IPS DF 6.9 (cell line): ENCODE measurements at regions not wholly inside any gene's neighbourhood (a gene's known extent, or its start where the extent isn't known, plus 50 kb on each side); places are given as distances from the start of the nearest gene placed in this dataset.

Source experiments
- DNase-seq: peaks from one replicate; pipeline ENCODE4 v3.0.0-alpha.2; 2013; ENCODE audit warnings: low read depth, low spot score
- H3K27ac ChIP-seq: one replicate; pipeline ENCODE4 v1.5.1; 2013; ENCODE audit warnings: low read length, control low read depth
- H3K27me3 ChIP-seq: 2 replicates; pipeline ENCODE4 v1.6.1; 2013; ENCODE audit warnings: mild to moderate bottlenecking, low read length; ENCODE audit not compliant: control insufficient read depth, insufficient read depth
- H3K36me3 ChIP-seq: 2 replicates; pipeline ENCODE4 v1.6.1; 2013; ENCODE audit warnings: low read length; ENCODE audit not compliant: control insufficient read depth, insufficient read depth
- H3K4me1 ChIP-seq: 2 replicates; pipeline ENCODE4 v1.6.1; 2013; ENCODE audit warnings: low read length; ENCODE audit not compliant: control insufficient read depth, insufficient read depth
- H3K4me3 ChIP-seq: 2 replicates; pipeline ENCODE4 v1.5.1; 2013; ENCODE audit warnings: mild to moderate bottlenecking, low read length
- H3K9me3 ChIP-seq: 2 replicates; pipeline ENCODE4 v1.6.1; 2013; ENCODE audit warnings: low read length, inconsistent platforms; ENCODE audit not compliant: control insufficient read depth, insufficient read depth
- WGBS: extraction: QIAGEN DNeasy Blood & Tissue Kit; methylation state at CpG from one replicate; pipeline ENCODE4 v1.1.7; 2013; ENCODE audit warnings: mixed read lengths, missing lambda C conversion rate; ENCODE audit not compliant: insufficient read length, insufficient coverage; 5-methylcytosine and 5-hydroxymethylcytosine counted together

- Histone ChIP-seq H3K4me1 (no peaks in the 10 kb centered on the region), H3K27me3 (no peaks in the 10 kb centered on the region), H3K36me3 (no peaks in the 10 kb centered on the region), H3K9me3 (no peaks in the 10 kb centered on the region), H3K4me3 (no peak overlapping the region), H3K27ac (no peak overlapping the region)
- no CpG with 5 or more reads among the region's 2 CpGs for WGBS
- no peak for DNase-seq
Measured at GRCh38 chr13:44158098-44158521, 215.5 kb upstream of the SERP2 start.

GRCh38 chr13:44158881-44159632 lies 214.6 kb upstream of the SERP2 start:
- Histone ChIP-seq H3K4me3 (no peak overlapping the region), H3K36me3 (no peaks in the 10 kb centered on the region), H3K27me3 (no peaks in the 10 kb centered on the region), H3K27ac (no peak overlapping the region), H3K4me1 (no peaks in the 10 kb centered on the region), H3K9me3 (no peaks in the 10 kb centered on the region)
- DNase-seq: no peak
- no CpG with 5 or more reads among the region's 15 CpGs for WGBS

DNA sequence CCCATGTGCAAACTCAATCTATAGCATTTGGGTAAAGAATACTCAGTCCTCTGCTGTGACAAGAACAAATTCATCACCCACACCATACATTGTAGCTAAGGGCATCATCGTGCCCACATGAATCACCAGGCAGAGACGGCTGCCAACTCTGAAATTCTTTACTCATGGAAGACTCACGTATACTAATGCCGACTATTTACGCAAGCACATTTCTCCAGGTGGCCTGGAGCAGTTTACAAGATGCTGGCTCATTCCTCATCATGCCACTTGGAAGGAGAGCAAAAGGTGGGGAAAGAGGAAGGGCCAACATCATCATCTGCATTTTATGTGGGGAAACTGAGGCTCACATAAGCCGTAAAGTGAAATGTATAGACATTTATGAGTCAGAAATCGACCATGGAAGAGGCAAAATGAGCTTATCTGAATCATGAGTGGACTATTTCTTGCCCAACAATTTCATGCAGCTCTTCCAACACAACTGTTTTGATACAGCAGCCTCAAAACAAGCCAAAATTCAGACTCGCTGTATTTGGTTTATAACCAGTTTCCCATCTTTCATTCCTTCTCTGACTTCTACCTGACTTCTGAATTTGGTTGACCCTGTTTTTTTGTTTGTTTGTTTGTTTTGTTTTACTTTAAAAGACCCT lies 213.9 kb upstream of the SERP2 start:
- no CpG with 5 or more reads among the region's 8 CpGs for WGBS
- Histone ChIP-seq H3K36me3 (no peaks in the 10 kb centered on the region), H3K9me3 (no peaks in the 10 kb centered on the region), H3K27ac (no peak overlapping the region), H3K27me3 (no peaks in the 10 kb centered on the region), H3K4me3 (no peak overlapping the region), H3K4me1 (no peaks in the 10 kb centered on the region)
- no peak for DNase-seq

DNA sequence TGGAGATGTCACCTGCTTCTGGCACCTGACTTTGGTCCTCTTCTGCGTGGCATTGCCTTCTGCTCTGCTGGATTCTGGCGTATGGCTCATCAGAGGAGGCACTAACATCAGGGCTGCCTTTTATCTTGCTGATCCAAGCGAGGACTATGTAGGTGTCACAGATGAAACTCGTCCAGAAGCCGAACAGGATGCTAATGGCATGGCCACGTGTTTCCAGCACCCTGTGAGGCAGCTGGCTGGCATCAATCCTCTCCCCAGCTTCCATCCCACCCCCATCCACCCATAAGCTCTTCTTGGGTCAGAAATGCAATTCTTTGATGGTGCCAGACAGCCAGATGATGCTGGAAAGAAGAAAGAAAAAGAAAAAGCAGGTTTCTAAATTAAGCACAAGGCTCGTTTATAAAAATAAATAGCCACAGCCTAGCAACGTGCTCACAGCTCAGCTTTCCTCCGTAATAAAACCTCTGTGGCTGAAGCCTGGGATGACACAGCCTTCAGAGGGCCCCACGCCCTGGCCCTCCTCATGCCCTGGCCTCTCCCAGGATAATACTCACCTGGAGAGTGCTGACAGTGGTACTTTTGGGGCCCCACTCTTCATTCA lies 212.9 kb upstream of the SERP2 start:
- WGBS: no CpG with 5 or more reads among the region's 10 CpGs
- Histone ChIP-seq H3K4me1 (no peaks in the 10 kb centered on the region), H3K27ac (no peak overlapping the region), H3K27me3 (no peaks in the 10 kb centered on the region), H3K4me3 (no peak overlapping the region), H3K36me3 (no peaks in the 10 kb centered on the region), H3K9me3 (no peaks in the 10 kb centered on the region)
- no peak for DNase-seq

GRCh38 chr13:44163108-44163507 lies 210.5 kb upstream of the SERP2 start:
- no peak for DNase-seq

DNA sequence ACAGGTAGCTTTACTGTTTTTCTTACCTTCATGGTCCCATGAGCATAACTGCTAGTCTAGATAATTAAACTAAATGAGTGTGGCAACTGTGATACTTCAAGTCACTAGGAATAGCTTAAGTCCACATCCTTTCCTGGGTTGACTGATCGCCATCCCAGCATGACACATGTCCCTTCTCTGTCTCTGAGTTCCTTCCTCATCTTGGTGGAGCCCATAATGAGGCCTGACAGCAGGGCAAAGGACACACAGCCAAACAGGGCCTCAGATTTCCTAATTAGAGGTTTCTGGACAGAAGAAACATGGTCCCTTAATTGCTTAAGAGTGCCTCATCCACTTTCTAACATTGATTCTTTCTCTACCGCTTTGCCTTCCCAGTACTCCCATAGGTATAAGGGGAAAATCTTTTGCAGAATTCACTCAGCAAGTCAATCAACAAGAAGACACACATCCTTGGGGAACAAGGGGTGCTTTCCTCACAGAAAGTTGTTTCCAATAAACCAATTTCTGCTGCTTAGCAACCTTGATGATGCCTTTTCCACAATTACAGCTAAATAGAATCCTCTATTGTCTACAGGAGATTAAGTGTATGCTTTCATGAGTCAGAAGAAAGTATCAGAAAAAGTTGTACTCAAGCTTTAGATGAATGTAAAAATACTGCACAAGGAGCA lies 208.3 kb upstream of the SERP2 start:
- Histone ChIP-seq H3K27ac (no peak overlapping the region), H3K27me3 (no peaks in the 10 kb centered on the region), H3K4me3 (no peak overlapping the region), H3K9me3 (no peaks in the 10 kb centered on the region), H3K4me1 (no peaks in the 10 kb centered on the region), H3K36me3 (no peaks in the 10 kb centered on the region)
- no peak for DNase-seq
- no CpG with 5 or more reads among the region's 2 CpGs for WGBS

More at GRCh38 chr13:44163108-44163507, 210.5 kb upstream of the SERP2 start:
- no peaks in the 10 kb centered on the region for H3K9me3 ChIP-seq
- no CpG with 5 or more reads among the region's 4 CpGs for WGBS
- no peaks in the 10 kb centered on the region for H3K27me3 ChIP-seq
- no peak overlapping the region for H3K27ac ChIP-seq
- no peaks in the 10 kb centered on the region for H3K4me1 ChIP-seq
- no peak overlapping the region for H3K4me3 ChIP-seq
- H3K36me3 ChIP-seq: no peaks in the 10 kb centered on the region

DNA sequence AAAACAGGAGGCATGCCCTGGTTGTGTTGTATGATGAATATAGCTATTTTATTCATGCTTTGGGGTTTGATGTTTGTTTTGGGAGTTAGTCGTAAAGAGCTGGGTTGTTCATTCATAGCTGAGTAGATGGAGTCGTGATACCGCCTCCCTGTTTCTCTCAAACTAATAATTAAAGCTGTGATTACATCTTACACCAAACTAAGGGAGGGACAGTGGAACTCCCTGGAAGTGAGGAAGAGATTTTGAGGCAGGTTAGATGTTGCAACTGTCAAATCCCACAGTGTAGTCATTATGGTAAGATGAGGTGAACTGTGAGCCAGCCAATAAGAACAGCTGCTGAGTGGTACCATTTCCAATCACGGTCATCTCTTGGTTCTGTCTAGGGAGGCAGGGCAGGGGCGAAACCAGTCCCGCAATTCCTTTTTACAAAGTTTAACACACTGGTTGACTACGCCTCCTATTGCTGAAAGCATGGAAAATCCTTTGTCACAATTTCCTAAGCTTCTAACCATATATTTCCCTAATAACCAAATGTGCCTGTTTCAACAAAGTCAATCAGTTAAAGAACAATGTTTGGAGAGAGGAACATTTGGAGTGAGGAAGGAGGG lies 207.6 kb upstream of the SERP2 start:
- no peaks in the 10 kb centered on the region for H3K36me3 ChIP-seq
- WGBS: no CpG with 5 or more reads among the region's 7 CpGs
- no peak overlapping the region for H3K4me3 ChIP-seq

DNA sequence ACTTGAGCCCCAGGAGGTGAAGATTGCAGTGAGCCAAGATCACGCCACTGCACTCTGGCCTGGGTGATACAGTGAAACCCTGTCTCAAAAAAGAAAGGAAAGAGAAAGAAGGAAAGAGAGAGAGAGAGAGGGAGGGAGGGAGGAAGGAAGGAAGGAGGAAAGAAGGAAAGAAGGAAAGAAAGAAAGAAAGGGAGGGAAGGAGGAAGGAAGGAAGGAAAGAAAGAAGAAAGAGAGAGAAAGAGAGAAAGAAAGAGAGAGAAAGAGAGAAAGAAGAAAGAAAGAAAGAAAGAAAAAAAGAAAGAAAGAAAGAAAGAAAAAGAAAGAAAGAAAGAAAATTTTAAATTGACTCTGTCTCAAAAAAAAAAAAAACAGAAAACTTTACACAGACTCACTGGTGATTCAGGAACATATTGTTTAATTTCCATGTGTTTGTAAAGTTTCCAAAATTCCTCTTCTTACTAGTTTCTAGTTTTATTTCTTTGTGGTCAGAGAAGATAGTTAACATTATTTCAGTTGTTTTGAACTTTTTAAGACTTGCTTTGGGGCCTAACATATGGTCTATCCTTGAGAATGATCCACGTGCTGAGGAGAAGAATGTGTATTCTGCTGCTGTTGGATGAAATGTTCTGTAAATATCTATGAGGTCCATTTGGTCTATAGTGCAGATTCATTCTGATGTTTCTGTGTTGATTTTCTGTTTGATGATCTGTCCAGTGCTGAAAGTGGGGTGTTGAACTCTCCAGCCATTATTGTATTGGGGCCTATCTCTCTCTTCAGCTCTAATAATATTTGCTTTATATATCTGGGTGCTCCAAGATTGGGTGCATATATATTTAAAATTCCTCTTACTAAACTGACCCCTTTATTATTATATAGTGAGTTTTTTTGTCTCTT lies 204.4 kb upstream of the SERP2 start:
- H3K9me3 ChIP-seq: no peaks in the 10 kb centered on the region
- no peak for DNase-seq
- H3K4me1 ChIP-seq: no peaks in the 10 kb centered on the region
- H3K36me3 ChIP-seq: no peaks in the 10 kb centered on the region
- no peak overlapping the region for H3K4me3 ChIP-seq
- H3K27ac ChIP-seq: no peak overlapping the region
- H3K27me3 ChIP-seq: no peaks in the 10 kb centered on the region
- no CpG with 5 or more reads among the region's 2 CpGs for WGBS

More for the DNA sequence above, 207.6 kb upstream of the SERP2 start:
- Histone ChIP-seq H3K27ac (no peak overlapping the region), H3K9me3 (no peaks in the 10 kb centered on the region), H3K4me1 (no peaks in the 10 kb centered on the region), H3K27me3 (no peaks in the 10 kb centered on the region)
- DNase-seq: no peak

DNA sequence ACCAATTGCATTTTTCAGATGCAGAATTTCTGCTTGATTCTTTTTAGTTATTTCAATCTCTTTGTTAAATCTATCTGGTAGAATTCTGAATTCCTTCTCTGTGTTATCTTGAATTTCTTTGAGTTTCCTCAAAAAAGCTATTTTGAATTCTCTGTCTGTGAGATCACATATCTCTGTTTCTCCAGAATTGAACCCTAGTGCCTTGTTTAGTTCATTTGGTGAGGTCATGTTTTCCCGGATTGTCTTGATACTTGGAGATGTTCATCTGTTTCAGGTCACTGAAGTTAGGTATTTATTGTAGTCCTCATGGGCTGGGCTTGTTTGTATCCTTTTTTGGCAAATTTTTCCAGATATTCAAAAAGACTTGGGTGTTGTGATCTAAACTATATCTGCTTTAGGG lies 202.9 kb upstream of the SERP2 start:
- DNase-seq: no peak
- Histone ChIP-seq H3K36me3 (no peaks in the 10 kb centered on the region), H3K4me3 (no peak overlapping the region), H3K27ac (no peak overlapping the region), H3K27me3 (no peaks in the 10 kb centered on the region), H3K4me1 (no peaks in the 10 kb centered on the region), H3K9me3 (no peaks in the 10 kb centered on the region)
- no CpG with 5 or more reads among the region's 1 CpG for WGBS
